Gastrocnemius medialis (tissue), 4 donors: ENCODE measurements at regions not wholly inside any gene's neighbourhood (a gene's known extent, or its start where the extent isn't known, plus 50 kb on each side); places are given as distances from the start of the nearest gene placed in this dataset.
"Not testable (repeated sequence)": the region's sequence is repeated elsewhere in the genome, so short reads cannot be mapped to it uniquely, and the experiment has no call there.

Experiments used
- CTCF ChIP-seq, 5 experiments: fragments of 450-650 bp in 3 of 5; fragments of 200-600 bp in 2 of 5; sonication (generic) in 2 of 5; IDR thresholded peaks in 4 of 5; conservative IDR thresholded peaks in 1 of 5; 1 replicate in 4 of 5; 2 replicates in 1 of 5; pipeline ENCODE4 v1.5.1; 2016 to 2019; ENCODE audit warnings: antibody characterized with exemption in 5 of 5, mild to moderate bottlenecking in 3 of 5, moderate library complexity in 3 of 5
- POLR2A ChIP-seq, 2 donors: fragments of 450-650 bp; IDR thresholded peaks; one replicate each; pipeline ENCODE4 v1.6.1; 2017; ENCODE audit warnings: antibody characterized with exemption in 2 of 2, mild to moderate bottlenecking in 2 of 2, moderate library complexity in 2 of 2

DNA sequence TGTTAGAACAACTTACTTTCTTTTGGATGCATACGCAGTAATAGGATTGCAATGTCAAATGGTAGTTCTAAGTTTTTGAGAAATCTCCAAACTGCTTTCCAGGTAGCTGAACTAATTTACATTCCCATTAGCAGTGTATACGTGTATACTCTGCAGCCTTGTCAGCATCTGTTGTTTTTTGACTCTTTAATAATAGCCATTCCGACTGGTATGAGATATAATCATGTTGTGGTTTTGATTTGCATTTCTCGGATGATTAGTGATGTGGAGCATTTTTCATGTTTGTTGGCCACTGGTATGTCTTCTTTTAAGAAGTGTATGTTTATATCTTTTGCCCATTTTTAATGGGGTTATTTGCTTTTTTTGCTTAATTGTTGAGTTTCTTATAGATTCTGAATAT lies 76.9 kb upstream of the HNRNPA1L2 start:
- TF ChIP-seq CTCF (IDR thresholded peaks at IDR 0.05 in 4 of 5, conservative IDR thresholded peaks at IDR 0.05 in 1 of 5); POLR2A (IDR thresholded peaks at IDR 0.05): not testable (repeated sequence)
